Muscle of arm (tissue), 1 donor: ENCODE measurements at regions not wholly inside any gene's neighbourhood (a gene's known extent, or its start where the extent isn't known, plus 50 kb on each side); places are given as distances from the start of the nearest gene placed in this dataset.
"Not testable (repeated sequence)": the region's sequence is repeated elsewhere in the genome, so short reads cannot be mapped to it uniquely, and the experiment has no call there.

Experiments used
- DNase-seq: peaks from one replicate; pipeline ENCODE4 v3.0.0-alpha.2; 2013

GRCh38 chr9:99485459-99485858 lies 263.4 kb downstream of the SEC61B start:
- no peak for DNase-seq

GRCh38 chr9:99486684-99487083 lies 264.6 kb downstream of the SEC61B start:
- no peak for DNase-seq

- DNase-seq, result no peak
Observed at GRCh38 chr9:99488131-99489059, 266.3 kb downstream of the SEC61B start.

- no peak for DNase-seq
Observed at GRCh38 chr9:99489060-99489413, 267.0 kb downstream of the SEC61B start.

GRCh38 chr9:99490729-99491128 lies 268.6 kb downstream of the SEC61B start:
- DNase-seq, result no peak

GRCh38 chr9:99491408-99492158 lies 269.5 kb downstream of the SEC61B start:
- peak; percentile 35 for DNase-seq

- no peak for DNase-seq
Observed at GRCh38 chr9:99497641-99498040, 275.6 kb downstream of the SEC61B start.

- not testable (repeated sequence) for DNase-seq
Observed at GRCh38 chr9:99498979-99499378, 276.9 kb downstream of the SEC61B start.

- DNase-seq, result no peak
Observed at GRCh38 chr9:99505936-99506335, 283.9 kb downstream of the SEC61B start.

GRCh38 chr9:99506747-99507348 lies 284.8 kb downstream of the SEC61B start:
- DNase-seq, result no peak

- DNase-seq, result peak; percentile 51
Observed at GRCh38 chr9:99509065-99509745, 287.1 kb downstream of the SEC61B start.

- DNase-seq, result no peak
Observed at GRCh38 chr9:99509900-99510535, 287.9 kb downstream of the SEC61B start.

- DNase-seq, result no peak
Observed at GRCh38 chr9:99511723-99512122, 289.6 kb downstream of the SEC61B start.

- DNase-seq, result no peak
Observed at GRCh38 chr9:99513441-99514112, 291.5 kb downstream of the SEC61B start.

- no peak for DNase-seq
Observed at GRCh38 chr9:99515093-99515492, 293.0 kb downstream of the SEC61B start.

- no peak for DNase-seq
Observed at GRCh38 chr9:99515895-99516656, 294.0 kb downstream of the SEC61B start.

GRCh38 chr9:99516657-99517049 lies 294.6 kb downstream of the SEC61B start:
- DNase-seq, result no peak

GRCh38 chr9:99523838-99524237 lies 297.8 kb upstream of the NR4A3 start:
- no peak for DNase-seq

- no peak for DNase-seq
Observed at GRCh38 chr9:99531313-99531712, 290.4 kb upstream of the NR4A3 start.

GRCh38 chr9:99533421-99533820 lies 288.3 kb upstream of the NR4A3 start:
- no peak for DNase-seq
